H1 (cell line): ENCODE measurements at regions not wholly inside any gene's neighbourhood (a gene's known extent, or its start where the extent isn't known, plus 50 kb on each side); places are given as distances from the start of the nearest gene placed in this dataset.

Source experiments
- CEBPB ChIP-seq: IDR thresholded peaks from 2 replicates; pipeline ENCODE4 v1.6.1; 2012; ENCODE audit warnings: low read depth, low read length
- CTBP2 ChIP-seq: IDR thresholded peaks from 2 replicates; pipeline ENCODE4 v1.7.0; 2011; ENCODE audit warnings: borderline replicate concordance, mild to moderate bottlenecking, moderate library complexity, mixed read lengths, low read length; ENCODE audit not compliant: insufficient read depth, insufficient read length
- MAX ChIP-seq: IDR thresholded peaks from 2 replicates; pipeline ENCODE4 v1.6.1; 2012; ENCODE audit warnings: inconsistent platforms
- NRF1 ChIP-seq: IDR thresholded peaks from 2 replicates; pipeline ENCODE4 v1.6.1; 2011; ENCODE audit warnings: mild to moderate bottlenecking, low read depth, low read length, improper control_type of control experiment
- RAD21 ChIP-seq, 2 experiments: IDR thresholded peaks in 1 of 2; conservative IDR thresholded peaks in 1 of 2; 2 replicates each; pipeline ENCODE4 v1.6.1; 2011; ENCODE audit warnings: low read depth in 2 of 2, low read length in 2 of 2, improper control_type of control experiment in 1 of 2, inconsistent platforms in 1 of 2, mild to moderate bottlenecking in 1 of 2, moderate library complexity in 1 of 2
- RNF2 ChIP-seq: fragments of 200-900, 300-1000 bp; sonication (generic); IDR thresholded peaks from 2 replicates; pipeline ENCODE4 v1.7.1; 2016; ENCODE audit warnings: borderline replicate concordance, low read depth, mild to moderate bottlenecking, antibody characterized with exemption, low read length; ENCODE audit not compliant: poor library complexity, severe bottlenecking; ENCODE audit errors: missing control alignments

- TF ChIP-seq NRF1 (no peak), MAX (no peak), RAD21 (IDR thresholded peaks at IDR 0.05 in 1 of 2, conservative IDR thresholded peaks at IDR 0.05 in 1 of 2; ENCODE audit: low read depth in 2 of 2, low read length in 2 of 2) (no peak), RNF2 (no peak), CEBPB (no peak), CTBP2 (no peak)
Observed at GRCh38 chr2:200188876-200189275, 117.6 kb upstream of the SPATS2L start (continued).
